Stimulated activated CD4-positive, alpha-beta T cell treated with anti-CD3 and anti-CD28 coated beads, Interleukin-1b, Interleukin-23, amount 100 ng/mL, for 24 hours (primary cell): ENCODE measurements at regions not wholly inside any gene's neighbourhood (a gene's known extent, or its start where the extent isn't known, plus 50 kb on each side); places are given as distances from the start of the nearest gene placed in this dataset.

Experiments
- DNase-seq, 4 experiments: peaks; one replicate each; pipeline ENCODE4 v3.0.0-alpha.2; 2020; ENCODE audit warnings: low read depth in 4 of 4, low spot score in 1 of 4

DNA sequence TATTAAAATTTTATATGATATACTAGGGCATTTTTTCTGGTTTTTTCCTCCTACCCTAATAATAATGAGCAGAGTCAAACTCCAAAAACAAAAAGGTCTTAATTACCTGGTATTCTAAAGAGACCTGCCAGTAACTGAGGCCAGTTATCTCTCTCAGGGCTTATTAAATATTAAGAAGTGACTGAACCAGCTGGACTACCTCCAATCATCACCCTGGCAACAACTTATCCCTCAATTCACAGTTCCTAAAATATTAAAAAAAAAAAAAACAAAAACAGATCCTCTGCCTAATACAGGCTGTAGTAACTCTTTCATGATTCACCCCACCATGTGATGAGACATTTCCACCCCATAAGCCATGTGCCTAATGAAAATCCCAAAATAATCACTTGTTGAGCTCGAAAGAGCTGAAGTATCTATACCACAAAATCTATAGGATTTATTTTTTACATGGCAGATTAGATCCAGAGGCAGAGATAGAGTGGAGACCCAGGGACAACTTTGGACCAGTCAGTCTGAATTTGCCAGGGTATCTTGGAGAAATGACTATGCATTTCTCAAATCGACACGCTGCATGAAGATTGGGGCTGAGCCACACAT is 698.0 kb downstream of the FAT4 start:
- no peak for DNase-seq

DNA sequence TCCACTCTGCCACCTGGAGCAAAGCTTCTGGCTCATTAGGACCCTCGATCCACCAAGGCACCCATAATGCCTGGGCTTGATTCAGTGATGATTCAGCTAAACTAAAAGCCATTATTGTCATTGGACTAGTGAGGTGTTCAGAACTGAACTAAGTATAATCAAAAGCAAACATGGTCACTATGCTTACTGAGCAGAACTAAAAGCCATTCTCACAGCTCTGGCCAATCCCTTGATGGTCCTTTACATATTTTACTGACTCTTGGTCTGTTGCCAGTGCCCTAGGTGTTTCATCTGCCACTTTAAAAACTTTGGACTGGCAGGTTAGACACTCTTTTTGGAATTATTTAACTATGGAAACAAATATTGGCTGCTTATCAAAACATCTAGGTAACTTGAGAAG is 703.5 kb downstream of the FAT4 start:
- DNase-seq: no peak

DNA sequence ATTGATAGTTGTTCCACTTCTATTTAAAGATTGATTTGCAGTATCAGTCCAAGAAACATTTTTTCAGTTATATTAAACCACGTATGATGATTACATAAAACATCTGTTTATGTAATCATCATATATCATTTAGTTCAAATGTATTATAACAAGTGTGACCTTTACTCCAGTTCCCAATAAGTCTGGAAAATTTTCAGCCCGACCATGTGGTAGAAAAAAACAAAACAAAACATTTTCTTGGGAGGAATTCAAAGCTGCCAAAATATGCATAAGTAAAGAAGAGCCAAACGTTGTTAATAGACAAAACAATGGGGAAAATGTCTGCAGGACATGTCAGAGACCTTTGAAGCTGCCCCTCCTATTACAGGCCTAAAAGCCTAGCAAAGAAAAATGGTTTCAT is 709.1 kb downstream of the FAT4 start:
- DNase-seq: no peak

DNA sequence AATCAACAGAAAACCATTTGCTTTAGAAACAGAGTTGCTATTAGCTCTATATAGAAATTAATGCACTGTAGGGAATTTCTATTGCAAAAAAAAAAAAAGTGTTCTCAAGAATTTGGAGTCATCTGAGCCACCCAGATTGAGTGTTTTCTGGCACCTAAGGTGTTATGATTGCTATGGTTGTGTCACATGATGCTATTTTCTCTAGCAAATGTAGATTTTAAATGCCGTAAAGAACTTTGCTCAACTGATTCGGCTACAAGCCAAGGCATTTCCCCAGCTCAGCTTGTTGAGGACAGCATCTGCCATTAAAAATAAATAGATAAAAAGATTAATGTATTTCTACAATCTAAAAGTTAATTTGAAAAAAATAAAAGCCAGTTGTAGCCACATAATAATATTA is 712.8 kb downstream of the FAT4 start:
- DNase-seq: no peak

DNA sequence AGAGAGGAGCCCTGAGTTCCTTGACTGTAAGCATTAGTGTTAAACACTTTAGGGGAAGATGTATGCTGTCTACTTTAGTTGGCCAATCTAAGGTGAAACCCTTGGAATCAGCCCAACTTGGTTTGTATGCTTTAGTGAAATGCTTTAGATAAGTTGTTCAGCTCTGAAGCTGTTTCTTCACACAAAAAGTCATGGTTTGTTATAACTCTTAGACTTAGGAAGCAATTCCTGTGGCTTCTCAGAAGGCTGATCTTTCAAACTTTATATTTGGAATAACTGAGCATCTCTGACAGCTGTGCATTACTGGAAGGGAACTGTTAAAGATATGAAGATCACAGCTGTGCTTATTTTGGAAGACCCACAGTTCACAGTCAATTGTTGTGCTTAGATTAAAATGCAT is 714.1 kb downstream of the FAT4 start:
- DNase-seq: no peak

DNA sequence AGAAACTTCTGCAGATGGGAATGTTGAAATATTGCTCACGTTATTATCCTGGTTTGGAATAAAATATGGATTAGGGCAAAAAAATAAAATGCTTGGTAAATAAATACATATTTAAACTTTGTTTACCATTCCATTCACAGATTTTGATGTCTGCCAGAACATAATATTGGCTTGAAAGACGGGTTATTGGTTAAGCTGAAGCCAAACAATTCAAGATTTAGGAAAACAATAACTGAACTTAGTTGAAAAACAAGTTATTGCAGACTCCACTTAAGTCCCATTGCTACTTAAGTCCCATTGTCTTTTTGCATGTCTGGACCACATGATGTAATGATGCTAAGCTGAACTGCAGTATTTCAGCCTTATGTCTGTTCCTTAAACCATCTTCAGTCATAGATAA is 722.5 kb downstream of the FAT4 start:
- no peak for DNase-seq

DNA sequence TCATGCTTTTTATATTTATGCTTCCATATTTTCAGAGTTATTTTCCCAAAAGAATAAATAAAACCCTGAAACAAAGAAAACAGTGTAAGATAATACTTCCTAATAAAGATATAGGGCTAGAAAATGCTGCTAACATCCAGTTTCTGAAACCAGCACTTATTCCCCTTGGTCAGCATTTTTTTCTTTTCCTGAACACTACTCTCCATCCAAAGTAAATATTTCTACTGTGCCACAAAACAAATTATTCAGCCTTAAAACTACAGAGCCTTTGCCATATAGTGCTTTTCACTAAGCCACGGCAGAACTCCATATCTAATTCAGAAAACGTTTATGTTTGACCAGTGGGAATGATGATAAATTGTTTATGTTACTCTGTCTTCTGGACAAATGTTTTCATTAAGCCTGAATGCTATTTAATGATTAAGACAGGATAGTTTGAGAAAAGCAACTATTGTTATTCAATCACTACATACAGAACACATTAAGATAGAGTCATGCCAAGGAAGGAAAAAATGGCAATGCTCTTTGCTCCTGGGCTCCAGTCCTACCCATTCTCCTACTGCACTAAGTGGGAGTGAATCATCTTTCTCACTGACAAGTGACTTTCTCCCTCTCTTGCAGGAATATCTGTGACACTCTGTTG is 723.9 kb downstream of the FAT4 start:
- no peak for DNase-seq

DNA sequence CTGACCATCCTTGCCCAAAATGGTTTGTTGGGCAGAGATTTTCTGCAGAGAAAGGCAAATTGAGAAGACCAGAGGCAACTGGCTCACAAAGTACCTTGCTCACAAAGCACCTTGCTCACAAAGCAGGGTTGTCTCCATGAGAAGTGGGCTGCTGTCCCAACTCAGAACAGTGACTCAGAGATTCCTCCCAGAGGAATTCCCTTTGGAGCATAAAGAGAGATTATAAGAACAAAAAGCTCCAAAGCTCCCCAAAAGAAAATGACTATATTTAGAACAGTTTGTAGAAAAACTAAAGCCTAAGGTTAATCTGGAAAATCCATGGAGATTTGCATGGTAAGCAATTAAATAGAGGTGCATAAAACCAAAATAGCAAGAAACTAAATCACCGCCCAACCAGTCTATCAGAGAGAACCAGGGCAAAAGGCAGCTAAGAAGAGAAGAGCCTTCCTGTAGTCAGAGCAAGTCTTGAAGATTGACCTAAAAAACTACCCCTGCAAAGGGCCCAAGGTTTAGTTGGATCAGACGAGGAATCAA is 731.4 kb downstream of the FAT4 start:
- DNase-seq: no peak

DNA sequence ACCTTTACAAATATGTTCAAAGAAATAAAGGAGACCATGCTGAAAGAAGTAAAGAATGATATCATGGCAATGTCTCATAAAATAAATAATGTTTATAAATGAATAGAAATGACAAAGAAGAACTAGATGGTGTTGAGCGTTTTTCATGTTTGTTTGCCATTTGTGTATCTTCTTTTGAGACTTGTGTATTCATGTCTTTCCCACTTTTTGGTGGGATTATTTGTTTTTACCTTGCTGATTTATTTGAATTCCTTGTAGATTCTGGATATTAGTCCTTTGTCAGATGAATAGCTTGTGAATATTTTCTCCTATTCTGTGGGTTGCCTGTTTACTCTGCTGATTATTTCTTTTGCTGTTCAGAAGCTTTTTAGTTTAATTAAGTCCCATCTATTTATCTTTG is 732.4 kb downstream of the FAT4 start:
- DNase-seq: no peak

DNA sequence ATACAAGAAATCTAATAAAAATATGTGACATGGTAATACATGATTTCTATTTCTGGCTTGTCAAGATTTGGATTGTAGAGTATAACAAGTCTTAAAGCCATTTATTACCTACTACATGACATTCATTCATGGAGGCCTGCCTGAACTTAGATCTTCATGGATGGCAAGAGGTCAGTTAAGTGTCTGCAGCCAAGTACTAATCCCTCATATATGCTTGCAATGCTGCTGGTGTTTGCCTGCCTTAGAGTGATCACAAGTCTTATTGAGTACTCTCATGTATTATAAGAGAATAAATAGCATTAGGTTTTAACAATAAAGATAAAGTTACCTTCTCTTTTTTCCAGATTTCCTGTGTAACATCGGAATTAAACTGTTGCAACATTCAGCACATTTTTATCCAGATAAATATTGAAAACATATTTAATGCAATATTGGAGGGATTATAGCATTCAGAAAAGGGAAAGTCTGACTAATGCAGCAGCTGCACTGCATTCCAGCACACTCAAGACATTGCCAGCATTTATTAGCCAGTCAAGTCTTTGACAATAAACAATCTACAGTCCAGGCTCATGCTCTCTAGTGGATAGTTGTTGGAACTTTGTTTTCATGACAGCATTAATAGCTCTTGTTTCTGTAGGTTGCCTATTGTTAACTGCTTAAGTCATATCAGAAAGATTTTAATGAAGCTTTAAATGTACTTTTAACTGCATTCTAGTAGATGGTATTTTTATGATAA is 737.1 kb downstream of the FAT4 start:
- DNase-seq: no peak

DNA sequence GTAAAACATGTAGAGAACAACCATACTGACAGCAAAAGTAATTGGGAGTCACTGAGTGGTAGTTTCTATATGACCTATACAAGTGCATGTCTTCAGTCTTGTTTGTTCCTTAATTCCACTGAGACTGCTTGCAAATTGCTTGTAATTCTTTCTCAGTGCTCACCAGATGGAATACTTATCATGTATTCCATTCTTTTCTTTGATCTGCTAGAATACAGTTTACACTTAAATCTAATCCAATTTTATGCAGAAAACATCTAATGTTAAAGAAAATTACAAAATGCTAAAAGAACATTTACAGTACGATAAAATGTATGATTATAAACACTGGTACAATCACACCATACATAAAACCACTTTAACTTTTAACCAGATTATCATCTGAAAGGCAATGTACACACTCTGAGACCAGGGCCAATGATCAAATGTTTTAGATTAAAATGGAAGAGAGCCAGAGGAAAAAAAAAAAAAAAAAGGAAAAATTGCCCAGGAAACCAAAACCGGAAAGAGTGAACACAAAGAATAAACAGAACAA is 741.4 kb downstream of the FAT4 start:
- no peak for DNase-seq

DNA sequence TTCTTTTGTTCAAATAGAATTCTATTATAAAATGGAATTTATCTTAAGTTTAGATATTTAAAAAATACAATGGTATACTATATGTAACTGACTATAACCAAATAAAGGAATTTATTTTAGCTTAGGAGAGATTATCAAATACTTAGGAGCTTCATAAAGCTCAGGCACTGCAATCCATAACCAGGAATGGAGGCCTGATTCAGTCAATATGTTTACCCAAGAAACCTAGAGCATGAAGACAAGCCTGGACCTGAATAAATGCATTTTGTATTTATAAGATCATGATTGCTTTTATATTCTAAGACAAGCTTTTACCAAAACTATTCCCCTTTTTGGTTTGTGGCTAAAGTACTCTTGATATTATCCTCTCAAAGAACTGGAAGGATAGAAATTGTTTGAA is 742.6 kb downstream of the FAT4 start:
- DNase-seq: no peak

DNA sequence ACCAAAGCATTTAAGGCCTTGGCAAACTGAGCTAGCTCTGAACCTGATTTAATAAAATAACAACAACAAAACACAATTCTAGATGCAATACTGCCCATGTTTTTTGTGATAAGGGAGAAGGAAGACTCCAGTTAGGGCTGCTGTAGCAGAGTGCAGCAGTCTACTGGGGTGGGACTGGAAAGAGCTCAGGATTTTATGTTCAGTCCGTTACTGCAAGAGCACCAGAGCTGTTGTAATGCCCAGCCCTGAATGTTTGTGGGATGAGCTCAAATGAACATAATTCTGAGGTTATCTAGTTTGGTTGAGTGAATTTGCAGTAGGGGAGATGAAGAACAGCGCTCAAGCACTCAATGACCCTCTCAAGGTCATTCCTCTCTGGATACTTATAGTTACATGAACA is 743.8 kb downstream of the FAT4 start:
- no peak for DNase-seq

DNA sequence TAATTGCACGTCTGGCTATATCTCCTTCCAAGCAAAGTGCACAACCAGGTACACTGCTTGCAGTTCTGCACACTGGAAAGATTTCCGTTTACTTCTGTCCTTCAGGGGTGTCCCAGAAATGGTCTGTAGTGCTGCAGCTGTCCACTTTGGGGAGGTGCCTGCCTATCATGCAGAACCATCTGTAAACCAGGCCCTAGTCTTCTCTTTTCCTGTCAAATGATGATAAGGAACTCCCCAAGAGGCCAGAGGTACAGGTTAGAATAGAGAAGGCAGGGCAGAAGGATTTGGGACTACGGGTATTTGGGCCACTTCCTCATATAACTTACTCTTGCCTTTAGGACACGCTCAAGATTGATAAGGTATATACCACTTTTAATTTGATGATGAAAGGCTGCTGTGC is 746.9 kb downstream of the FAT4 start:
- DNase-seq: no peak

DNA sequence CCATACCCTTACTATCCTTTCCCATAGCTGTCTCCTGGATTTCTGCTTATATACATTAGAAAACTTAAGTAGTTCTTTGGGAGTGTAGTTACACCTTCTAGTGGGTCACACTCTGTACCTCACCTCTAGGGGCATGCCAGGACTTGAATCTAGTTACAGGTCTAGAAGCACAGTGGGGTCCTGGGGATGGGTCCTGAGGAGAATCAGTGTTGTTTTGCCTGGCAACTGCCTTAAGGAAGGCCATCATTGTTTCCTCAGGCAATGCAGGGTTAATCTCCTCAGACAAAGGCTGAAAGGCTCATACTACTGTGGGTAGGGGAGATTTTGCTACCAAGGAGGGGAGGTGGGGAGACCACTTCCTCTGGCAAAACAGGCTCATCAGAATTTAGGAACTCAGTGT is 750.3 kb downstream of the FAT4 start:
- DNase-seq: no peak

DNA sequence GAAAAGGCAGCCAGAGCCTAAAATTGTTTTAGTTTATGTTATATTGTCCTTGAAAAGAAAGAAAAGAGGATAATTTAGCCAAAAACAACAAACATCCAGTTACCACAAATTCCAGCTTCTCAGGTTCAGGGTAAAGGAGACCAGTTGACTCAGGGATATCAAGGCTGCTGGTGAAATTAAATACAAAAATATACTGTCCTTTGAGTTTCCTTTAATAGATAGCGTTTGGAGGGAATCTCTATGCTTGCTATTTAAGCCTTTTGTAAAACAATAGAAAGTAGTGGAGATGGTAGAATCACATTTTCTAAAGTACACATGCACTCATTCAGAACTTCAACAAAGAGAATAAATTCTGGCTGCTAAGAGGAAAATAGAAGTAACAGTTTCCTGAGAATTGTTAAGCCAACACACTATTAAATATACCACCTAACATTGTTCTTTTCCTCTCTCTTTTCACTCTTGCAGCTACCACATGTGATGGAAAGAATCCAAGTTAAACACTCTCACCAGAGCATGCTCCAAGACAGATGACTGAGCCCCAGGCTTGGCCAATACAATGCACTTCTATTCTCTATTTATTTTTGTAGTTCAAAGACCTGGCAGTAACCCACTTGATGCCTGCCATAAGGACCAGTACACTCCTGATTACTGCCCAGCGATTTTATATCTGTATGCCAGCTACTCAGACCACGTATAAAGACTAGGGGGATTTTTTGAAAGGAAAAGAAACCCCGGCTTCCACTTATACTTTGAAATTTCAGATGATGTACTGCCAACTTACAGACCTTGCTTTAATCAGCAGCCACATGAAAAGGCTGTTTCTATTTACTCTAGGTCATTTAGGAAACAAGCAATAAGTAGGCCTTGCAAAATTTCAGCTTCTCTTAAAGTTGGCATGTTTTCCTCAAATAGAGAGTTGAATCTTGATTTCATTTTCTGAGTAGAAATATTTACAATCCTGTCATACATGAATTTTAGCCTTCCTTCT is 756.9 kb downstream of the FAT4 start:
- DNase-seq: no peak

DNA sequence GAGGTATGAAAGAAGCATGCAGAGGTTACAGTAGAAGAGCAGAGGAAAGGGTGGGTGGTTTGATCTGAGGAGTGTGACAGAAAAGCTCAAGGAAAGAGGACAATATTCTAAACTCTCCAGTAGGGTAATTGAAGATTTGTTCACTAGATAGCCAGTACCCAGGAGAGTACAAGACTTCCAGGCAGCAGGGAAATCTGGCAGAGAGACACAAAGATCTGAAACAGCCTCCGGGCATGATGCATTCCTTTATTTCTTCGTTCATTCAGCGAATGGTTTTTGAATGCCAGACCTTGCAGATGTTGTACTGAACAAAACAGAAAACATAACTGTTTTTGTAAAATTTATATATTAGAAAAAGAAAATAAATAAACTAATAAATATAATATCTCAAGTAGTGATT is 766.6 kb downstream of the FAT4 start:
- DNase-seq: no peak

DNA sequence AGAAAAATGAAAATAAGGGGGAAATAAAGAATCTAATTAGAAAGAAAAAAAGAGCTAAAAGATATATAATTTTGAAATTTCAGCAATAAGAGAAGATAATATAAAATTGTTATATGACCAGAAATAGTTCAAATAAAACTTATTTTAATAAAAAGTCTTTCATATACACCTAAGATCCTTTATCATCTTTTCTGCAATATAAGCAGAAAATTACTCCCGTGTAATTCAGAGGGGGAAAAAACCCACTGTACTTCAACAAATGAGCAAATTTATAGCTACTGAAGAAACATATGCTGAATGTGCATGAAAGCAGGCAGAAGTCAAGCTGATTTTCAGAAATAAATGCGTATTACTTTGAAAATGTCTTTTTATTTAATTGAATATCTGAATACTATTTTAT is 771.3 kb downstream of the FAT4 start:
- DNase-seq: no peak

DNA sequence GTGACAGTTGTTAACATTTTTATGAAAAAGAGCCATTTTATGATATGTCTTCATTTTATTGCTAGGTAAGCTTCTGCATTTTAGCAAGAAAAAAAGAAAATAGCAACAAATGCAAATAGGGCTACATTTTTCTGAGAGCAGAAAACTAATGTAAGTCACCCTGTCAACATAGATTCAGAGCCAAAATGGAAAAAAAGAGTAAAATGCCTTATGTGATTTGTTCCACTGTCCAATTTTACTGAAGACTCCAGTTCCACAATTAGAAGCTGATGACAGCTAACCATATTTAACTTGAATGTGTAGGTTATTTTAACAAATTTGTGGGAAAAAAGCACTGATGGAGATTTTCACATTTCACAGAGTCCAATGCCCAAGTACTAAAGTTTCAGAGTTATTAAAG is 772.3 kb downstream of the FAT4 start:
- DNase-seq: no peak

DNA sequence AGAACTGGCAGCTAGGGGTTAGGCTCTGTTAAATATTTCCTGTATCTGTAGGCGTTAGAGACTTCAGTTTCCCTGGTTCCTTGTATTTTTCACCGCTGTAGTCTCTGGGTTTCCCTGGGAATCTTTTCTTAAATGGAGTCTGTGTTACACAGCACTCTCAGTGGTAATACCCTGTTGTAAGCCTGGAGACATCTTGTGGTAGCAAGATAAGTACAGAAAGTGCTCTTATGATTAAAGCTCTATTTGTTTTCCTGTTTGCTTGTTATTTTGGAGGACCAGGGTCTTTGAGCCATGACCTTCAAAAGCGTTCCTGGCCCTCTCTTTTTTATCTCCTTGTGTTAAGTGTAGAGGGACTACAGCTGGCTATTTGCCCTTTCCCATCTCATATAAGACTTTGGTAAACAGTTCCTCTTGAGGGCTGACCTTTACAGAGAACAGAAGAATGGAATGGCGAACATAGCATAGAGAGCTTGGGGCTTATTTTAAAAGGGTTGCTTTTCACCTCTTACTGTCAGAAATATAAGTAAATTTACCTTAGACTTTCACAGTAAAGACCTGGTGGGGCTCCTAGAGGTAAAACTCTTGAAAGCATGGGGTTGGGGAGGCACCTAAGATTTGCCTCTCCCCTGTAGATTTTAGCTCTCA is 782.5 kb downstream of the FAT4 start:
- DNase-seq: no peak

DNA sequence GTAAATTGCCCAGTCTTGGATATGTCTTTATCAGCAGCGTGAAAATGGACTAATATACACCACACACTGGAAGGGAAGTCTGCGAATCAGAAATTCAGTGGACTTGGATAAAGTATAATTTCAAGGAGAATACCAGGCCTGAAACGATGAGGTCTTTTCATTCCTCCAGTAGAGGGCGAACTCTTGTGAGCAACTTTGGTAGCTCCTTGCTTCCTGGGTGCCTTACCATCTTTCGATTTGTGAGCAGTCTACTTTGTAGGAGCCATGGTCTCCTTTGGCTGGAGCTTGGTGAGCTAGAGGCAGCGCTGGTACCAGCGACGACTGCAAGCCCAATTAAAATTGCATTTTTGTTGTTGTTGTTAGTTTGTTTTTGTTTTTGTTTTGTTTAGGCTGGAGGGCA is 791.9 kb downstream of the FAT4 start:
- DNase-seq: no peak
